ENCODE measurements at regions not wholly inside any gene's neighbourhood (a gene's known extent, or its start where the extent isn't known, plus 50 kb on each side); places are given as distances from the start of the nearest gene placed in this dataset.

- TF ChIP-seq, protein P1, sequence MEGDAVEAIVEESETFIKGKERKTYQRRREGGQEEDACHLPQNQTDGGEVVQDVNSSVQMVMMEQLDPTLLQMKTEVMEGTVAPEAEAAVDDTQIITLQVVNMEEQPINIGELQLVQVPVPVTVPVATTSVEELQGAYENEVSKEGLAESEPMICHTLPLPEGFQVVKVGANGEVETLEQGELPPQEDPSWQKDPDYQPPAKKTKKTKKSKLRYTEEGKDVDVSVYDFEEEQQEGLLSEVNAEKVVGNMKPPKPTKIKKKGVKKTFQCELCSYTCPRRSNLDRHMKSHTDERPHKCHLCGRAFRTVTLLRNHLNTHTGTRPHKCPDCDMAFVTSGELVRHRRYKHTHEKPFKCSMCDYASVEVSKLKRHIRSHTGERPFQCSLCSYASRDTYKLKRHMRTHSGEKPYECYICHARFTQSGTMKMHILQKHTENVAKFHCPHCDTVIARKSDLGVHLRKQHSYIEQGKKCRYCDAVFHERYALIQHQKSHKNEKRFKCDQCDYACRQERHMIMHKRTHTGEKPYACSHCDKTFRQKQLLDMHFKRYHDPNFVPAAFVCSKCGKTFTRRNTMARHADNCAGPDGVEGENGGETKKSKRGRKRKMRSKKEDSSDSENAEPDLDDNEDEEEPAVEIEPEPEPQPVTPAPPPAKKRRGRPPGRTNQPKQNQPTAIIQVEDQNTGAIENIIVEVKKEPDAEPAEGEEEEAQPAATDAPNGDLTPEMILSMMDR (IDR thresholded peaks at IDR 0.05): no peak
- TF ChIP-seq POLR2A (IDR thresholded peaks at IDR 0.05; ENCODE audit: low read depth): no peak
Observed at GRCh38 chr3:76754247-76754646, 285.7 kb upstream of the ROBO2 start.

All from esophagus muscularis mucosa (tissue), 3 donors.